ENCODE measurements at regions not wholly inside any gene's neighbourhood (a gene's known extent, or its start where the extent isn't known, plus 50 kb on each side); places are given as distances from the start of the nearest gene placed in this dataset.

DNA sequence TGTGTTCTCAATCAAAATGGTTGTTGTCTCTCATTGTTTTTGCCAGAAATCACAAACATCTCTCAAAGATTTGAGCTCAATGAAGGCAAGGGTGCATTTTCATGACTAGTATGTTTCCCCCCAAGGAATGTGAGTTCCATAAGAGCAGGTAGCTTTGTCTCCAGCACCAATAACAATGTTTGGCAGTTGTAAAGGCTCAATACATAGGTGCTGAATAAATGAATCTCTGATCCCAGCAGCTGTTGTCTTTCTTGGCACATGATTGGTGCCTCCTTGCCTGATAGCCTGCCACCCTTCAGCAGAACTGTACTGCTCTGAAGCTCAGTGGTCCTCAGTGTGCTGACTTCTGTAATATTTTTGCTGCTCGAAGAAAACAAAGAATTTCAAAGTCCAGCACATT, 103.1 kb upstream of the CDH11 start:
- TF ChIP-seq EZH2 (IDR thresholded peaks at IDR 0.05) (no peak), POLR2AphosphoS5 (IDR thresholded peaks at IDR 0.05; ENCODE audit: borderline replicate concordance, low read depth, low read length) (no peak)
